ENCODE measurements at regions not wholly inside any gene's neighbourhood (a gene's known extent, or its start where the extent isn't known, plus 50 kb on each side); places are given as distances from the start of the nearest gene placed in this dataset.

- DNase-seq, result no peak
Measured at GRCh38 chr7:136664537-136664936, 203.9 kb upstream of the CHRM2 start.

- DNase-seq, result peak in 1 of 2 experiments; percentile 18
Measured at GRCh38 chr7:136657482-136657921, 210.9 kb upstream of the CHRM2 start.

- no peak for DNase-seq
Measured at GRCh38 chr7:136656516-136656915, 211.9 kb upstream of the CHRM2 start.

- peak in 1 of 2 experiments; percentile 11 for DNase-seq
Measured at GRCh38 chr7:136655414-136655813, 213.0 kb upstream of the CHRM2 start.

GRCh38 chr7:136654406-136654805 lies 214.0 kb upstream of the CHRM2 start:
- DNase-seq, result no peak

GRCh38 chr7:136652635-136653370 lies 215.6 kb upstream of the CHRM2 start:
- DNase-seq, result no peak

- DNase-seq, result peak in 1 of 2 experiments; percentile 34
Measured at GRCh38 chr7:136640977-136641376, 227.5 kb upstream of the CHRM2 start.

- DNase-seq, result no peak
Measured at GRCh38 chr7:136637813-136638212, 230.6 kb upstream of the CHRM2 start.

- no peak for DNase-seq
Measured at GRCh38 chr7:136635751-136636150, 232.7 kb upstream of the CHRM2 start.

GRCh38 chr7:136618818-136619217 lies 249.6 kb upstream of the CHRM2 start:
- no peak for DNase-seq

- no peak for DNase-seq
Measured at GRCh38 chr7:136617176-136617575, 251.3 kb upstream of the CHRM2 start.

- no peak for DNase-seq
Measured at GRCh38 chr7:136605532-136606329, 262.7 kb upstream of the CHRM2 start.

GRCh38 chr7:136601772-136602171 lies 266.7 kb upstream of the CHRM2 start:
- DNase-seq, result no peak

- DNase-seq, result no peak
Measured at GRCh38 chr7:136600475-136600874, 268.0 kb upstream of the CHRM2 start.

GRCh38 chr7:136594739-136595144 lies 273.7 kb upstream of the CHRM2 start:
- no peak for DNase-seq

GRCh38 chr7:136588216-136588615 lies 280.2 kb upstream of the CHRM2 start:
- no peak for DNase-seq

- DNase-seq, result no peak
Measured at GRCh38 chr7:136585954-136586670, 282.3 kb upstream of the CHRM2 start.

- no peak for DNase-seq
Measured at GRCh38 chr7:136566491-136566890, 302.0 kb upstream of the CHRM2 start.

GRCh38 chr7:136555933-136556332 lies 312.5 kb upstream of the CHRM2 start:
- DNase-seq, result peak; percentile 72 to 79

- no peak for DNase-seq
Measured at GRCh38 chr7:136551618-136552017, 316.8 kb upstream of the CHRM2 start.

- DNase-seq, result no peak
Measured at GRCh38 chr7:136549756-136550155, 318.7 kb upstream of the CHRM2 start.

- DNase-seq, result no peak
Measured at GRCh38 chr7:136533732-136534131, 334.7 kb upstream of the CHRM2 start.

GRCh38 chr7:136530831-136531230 lies 337.6 kb upstream of the CHRM2 start:
- DNase-seq, result no peak

GRCh38 chr7:136528329-136528728 lies 340.1 kb upstream of the CHRM2 start:
- DNase-seq, result no peak

Measured in NCI-H526 (cell line).